Mesendoderm (in vitro differentiated cells): ENCODE measurements at regions not wholly inside any gene's neighbourhood (a gene's known extent, or its start where the extent isn't known, plus 50 kb on each side); places are given as distances from the start of the nearest gene placed in this dataset.

Experiments used
- DNase-seq: peaks from one replicate; pipeline ENCODE4 v3.0.0; 2013
- H2AK5ac ChIP-seq: 2 replicates; pipeline ENCODE4 v1.6.1; 2013; ENCODE audit warnings: low read length, inconsistent platforms
- H2BK120ac ChIP-seq: 2 replicates; pipeline ENCODE4 v1.6.1; 2013; ENCODE audit warnings: low read depth, mild to moderate bottlenecking, low read length, moderate library complexity, mixed read lengths
- H2BK15ac ChIP-seq: replicated peaks from 2 replicates; pipeline ENCODE4 v1.6.1; 2013; ENCODE audit warnings: low read depth, mild to moderate bottlenecking, moderate library complexity
- H2BK5ac ChIP-seq: 2 replicates; pipeline ENCODE4 v1.6.1; 2013; ENCODE audit warnings: low read length, inconsistent platforms
- H3K18ac ChIP-seq: 2 replicates; pipeline ENCODE4 v1.6.1; 2013; ENCODE audit warnings: mild to moderate bottlenecking, low read length, mixed read lengths
- H3K23ac ChIP-seq: one replicate; pipeline ENCODE4 v1.6.1; 2013; ENCODE audit warnings: low read length
- H3K27ac ChIP-seq: 2 replicates; pipeline ENCODE4 v1.5.1; 2013; ENCODE audit warnings: low read depth, mild to moderate bottlenecking, inconsistent platforms, low read length, moderate library complexity
- H3K27me3 ChIP-seq: 2 replicates; pipeline ENCODE4 v1.6.1; 2013; ENCODE audit warnings: low read length, control low read depth, mild to moderate bottlenecking, inconsistent platforms; ENCODE audit not compliant: insufficient read depth, poor library complexity
- H3K36me3 ChIP-seq: 2 replicates; pipeline ENCODE4 v1.6.1; 2013; ENCODE audit warnings: low read length, inconsistent platforms; ENCODE audit not compliant: control insufficient read depth, insufficient read depth
- H3K4ac ChIP-seq: one replicate; pipeline ENCODE4 v1.6.1; 2013; ENCODE audit warnings: low read depth, mild to moderate bottlenecking, low read length, moderate library complexity
- H3K4me1 ChIP-seq: 2 replicates; pipeline ENCODE4 v1.6.1; 2013; ENCODE audit warnings: low read depth, low read length, inconsistent platforms; ENCODE audit not compliant: control insufficient read depth
- H3K4me2 ChIP-seq: 2 replicates; pipeline ENCODE4 v1.6.1; 2013; ENCODE audit warnings: low read length
- H3K4me3 ChIP-seq: 2 replicates; pipeline ENCODE4 v1.5.1; 2013; ENCODE audit warnings: mild to moderate bottlenecking, low read length
- H3K56ac ChIP-seq: one replicate; pipeline ENCODE4 v1.6.1; 2013; ENCODE audit warnings: low read length
- H3K79me1 ChIP-seq: 2 replicates; pipeline ENCODE4 v1.6.1; 2013; ENCODE audit warnings: low read length, inconsistent platforms
- H3K79me2 ChIP-seq: 2 replicates; pipeline ENCODE4 v1.6.1; 2013; ENCODE audit warnings: mild to moderate bottlenecking, low read length; ENCODE audit not compliant: control insufficient read depth, insufficient read depth
- H3K9ac ChIP-seq: 2 replicates; pipeline ENCODE4 v1.6.1; 2013; ENCODE audit warnings: low read length, inconsistent platforms
- H4K5ac ChIP-seq: one replicate; pipeline ENCODE4 v1.6.1; 2013; ENCODE audit warnings: low read length
- H4K8ac ChIP-seq: one replicate; pipeline ENCODE4 v1.6.1; 2013; ENCODE audit warnings: low read depth, mild to moderate bottlenecking, control low read depth, low read length, moderate library complexity
- WGBS: extraction: QIAGEN DNeasy Blood & Tissue Kit; methylation state at CpG from one replicate; pipeline ENCODE4 v1.1.7; 2013; ENCODE audit warnings: low lambda C conversion rate, missing lambda C conversion rate; ENCODE audit not compliant: insufficient coverage; ENCODE audit errors: extremely low coverage; 5-methylcytosine and 5-hydroxymethylcytosine counted together

DNA sequence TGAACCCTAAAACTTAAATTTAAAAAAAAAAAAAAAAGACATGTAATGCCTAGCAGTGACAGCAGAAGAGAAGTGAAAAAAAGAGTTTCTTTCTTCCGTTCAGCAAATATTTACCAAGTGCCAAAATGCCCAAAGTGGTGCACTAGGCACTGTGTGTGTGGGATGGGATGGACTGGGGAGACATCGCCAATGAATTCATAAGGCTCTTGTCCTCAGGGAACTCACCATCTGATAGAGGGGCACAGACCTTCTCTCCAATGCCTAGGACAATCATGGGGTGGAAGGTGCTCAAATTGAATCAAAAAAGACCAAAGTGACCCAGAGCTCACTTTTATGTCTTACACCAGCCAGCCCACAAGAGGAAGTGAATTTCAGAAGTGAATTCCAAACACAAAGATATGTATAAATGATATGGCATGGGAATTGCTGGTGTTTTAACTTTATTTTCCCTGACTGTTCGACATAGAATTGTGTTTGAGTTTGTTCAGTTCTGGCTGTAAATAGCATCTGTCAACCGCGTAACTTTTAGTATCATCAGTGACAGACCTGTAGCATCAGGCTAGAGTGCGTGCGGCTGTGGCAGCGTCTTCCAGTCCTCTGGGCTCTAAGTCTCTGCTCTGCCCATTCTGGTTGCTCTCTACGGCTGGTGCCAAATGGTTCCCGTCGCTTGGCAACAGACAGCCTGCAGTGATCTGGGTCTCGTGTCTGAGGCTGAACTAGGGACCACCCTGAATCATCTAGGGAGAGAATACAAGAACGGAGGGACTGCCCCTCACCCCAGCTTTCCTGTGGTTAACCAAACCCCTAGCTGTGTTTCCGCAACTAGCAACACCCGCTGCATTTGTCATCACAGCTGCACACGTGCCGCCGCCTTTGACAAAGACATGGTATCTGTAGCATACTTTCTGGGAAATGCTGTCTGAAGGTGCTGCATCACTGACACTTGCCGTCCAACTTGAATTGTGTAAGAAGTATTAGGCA, 154.0 kb upstream of the THBS1 start:
- no peaks in the 10 kb centered on the region for H3K27me3 ChIP-seq
- no peaks in the 10 kb centered on the region for H3K36me3 ChIP-seq
- DNase-seq, result no peak
- no peak overlapping the region for H2BK120ac ChIP-seq
- no peak overlapping the region for H2BK5ac ChIP-seq
- no peak overlapping the region for H4K5ac ChIP-seq
- no peak overlapping the region for H3K23ac ChIP-seq
- no peak overlapping the region for H3K9ac ChIP-seq
- H3K18ac ChIP-seq, result no peak overlapping the region
- H2AK5ac ChIP-seq, result no peak overlapping the region
- H3K4me3 ChIP-seq, result no peak overlapping the region
- no CpG with 5 or more reads among the region's 19 CpGs for WGBS
- no peak overlapping the region for H3K27ac ChIP-seq
- H3K4me1 ChIP-seq, result no peaks in the 10 kb centered on the region
- no peak overlapping the region for H4K8ac ChIP-seq
- no peaks in the 10 kb centered on the region for H3K79me1 ChIP-seq
- no peaks in the 10 kb centered on the region for H3K79me2 ChIP-seq
- no peak overlapping the region for H2BK15ac ChIP-seq
- H3K4ac ChIP-seq, result no peak overlapping the region
- no peak overlapping the region for H3K56ac ChIP-seq
- H3K4me2 ChIP-seq, result no peak overlapping the region

- Histone ChIP-seq H4K5ac (no peak overlapping the region), H3K27ac (no peak overlapping the region), H3K23ac (no peak overlapping the region), H2BK120ac (no peak overlapping the region), H2BK5ac (no peak overlapping the region), H3K79me2 (no peaks in the 10 kb centered on the region), H3K18ac (no peak overlapping the region), H3K4me1 (no peaks in the 10 kb centered on the region), H3K27me3 (no peaks in the 10 kb centered on the region), H2BK15ac (no peak overlapping the region), H3K4me2 (no peak overlapping the region), H3K4me3 (no peak overlapping the region), H3K9ac (no peak overlapping the region), H3K36me3 (no peaks in the 10 kb centered on the region), H2AK5ac (no peak overlapping the region), H3K79me1 (no peaks in the 10 kb centered on the region), H3K56ac (no peak overlapping the region), H3K4ac (no peak overlapping the region), H4K8ac (no peak overlapping the region)
- peak; percentile 21 for DNase-seq
- WGBS, result no CpG with 5 or more reads among the region's 3 CpGs
These were observed 153.2 kb upstream of the THBS1 start for GRCh38 chr15:39427705-39428104.

GRCh38 chr15:39429898-39430357, 151.0 kb upstream of the THBS1 start:
- Histone ChIP-seq H3K18ac (no peak overlapping the region), H2AK5ac (no peak overlapping the region), H3K9ac (no peak overlapping the region), H3K56ac (no peak overlapping the region), H4K8ac (no peak overlapping the region), H3K4ac (no peak overlapping the region), H3K4me2 (no peak overlapping the region), H4K5ac (no peak overlapping the region), H3K79me1 (no peaks in the 10 kb centered on the region), H3K79me2 (no peaks in the 10 kb centered on the region), H3K23ac (no peak overlapping the region), H3K4me1 (no peaks in the 10 kb centered on the region), H3K27me3 (no peaks in the 10 kb centered on the region), H3K4me3 (no peak overlapping the region), H2BK15ac (no peak overlapping the region), H3K27ac (no peak overlapping the region), H2BK5ac (no peak overlapping the region), H2BK120ac (no peak overlapping the region), H3K36me3 (no peaks in the 10 kb centered on the region)
- no CpG with 5 or more reads among the region's 3 CpGs for WGBS
- no peak for DNase-seq

DNA sequence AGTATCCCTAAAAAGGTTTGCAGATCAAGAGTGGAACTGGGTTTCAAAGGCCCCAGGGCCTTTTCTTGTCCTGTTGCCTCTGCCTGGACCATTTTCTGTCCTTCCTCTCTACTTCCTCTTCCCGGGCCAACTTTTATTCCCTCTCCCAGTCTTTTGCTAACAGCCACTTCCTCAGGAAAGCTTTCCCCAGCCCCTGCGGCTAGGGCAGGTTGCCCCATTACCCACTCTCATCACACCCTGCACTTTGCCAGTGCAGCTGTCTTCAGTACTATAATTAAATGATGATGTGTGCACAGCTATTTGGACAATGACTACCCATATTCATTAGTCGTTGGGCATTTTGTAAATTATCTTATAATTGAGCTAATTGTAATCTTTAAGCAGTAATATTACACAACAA, 150.5 kb upstream of the THBS1 start:
- no peak overlapping the region for H2BK15ac ChIP-seq
- H4K8ac ChIP-seq, result no peak overlapping the region
- no peaks in the 10 kb centered on the region for H3K79me2 ChIP-seq
- H2AK5ac ChIP-seq, result no peak overlapping the region
- no peak overlapping the region for H4K5ac ChIP-seq
- WGBS, result no CpG with 5 or more reads among the region's 3 CpGs
- no peak overlapping the region for H3K4ac ChIP-seq
- no peak overlapping the region for H3K27ac ChIP-seq
- DNase-seq, result no peak
- H3K23ac ChIP-seq, result no peak overlapping the region
- no peak overlapping the region for H3K4me2 ChIP-seq
- H3K9ac ChIP-seq, result no peak overlapping the region
- no peak overlapping the region for H2BK120ac ChIP-seq
- no peak overlapping the region for H3K4me3 ChIP-seq
- H3K79me1 ChIP-seq, result no peaks in the 10 kb centered on the region
- H3K56ac ChIP-seq, result no peak overlapping the region
- H2BK5ac ChIP-seq, result no peak overlapping the region
- no peaks in the 10 kb centered on the region for H3K4me1 ChIP-seq
- H3K27me3 ChIP-seq, result no peaks in the 10 kb centered on the region
- H3K18ac ChIP-seq, result no peak overlapping the region
- H3K36me3 ChIP-seq, result no peaks in the 10 kb centered on the region

- no CpG with 5 or more reads among the region's 1 CpG for WGBS
- Histone ChIP-seq H3K23ac (no peak overlapping the region), H3K79me2 (no peaks in the 10 kb centered on the region), H4K5ac (no peak overlapping the region), H3K4ac (no peak overlapping the region), H2AK5ac (no peak overlapping the region), H3K4me3 (no peak overlapping the region), H3K79me1 (no peaks in the 10 kb centered on the region), H3K9ac (no peak overlapping the region), H3K4me2 (no peak overlapping the region), H3K18ac (no peak overlapping the region), H3K4me1 (no peaks in the 10 kb centered on the region), H4K8ac (no peak overlapping the region), H3K36me3 (no peaks in the 10 kb centered on the region), H2BK5ac (no peak overlapping the region), H3K56ac (no peak overlapping the region), H2BK120ac (no peak overlapping the region), H3K27me3 (no peaks in the 10 kb centered on the region), H3K27ac (no peak overlapping the region), H2BK15ac (no peak overlapping the region)
- no peak for DNase-seq
These were observed 149.5 kb upstream of the THBS1 start for GRCh38 chr15:39431376-39431775.
